ENCODE measurements at regions not wholly inside any gene's neighbourhood (a gene's known extent, or its start where the extent isn't known, plus 50 kb on each side); places are given as distances from the start of the nearest gene placed in this dataset.

DNA sequence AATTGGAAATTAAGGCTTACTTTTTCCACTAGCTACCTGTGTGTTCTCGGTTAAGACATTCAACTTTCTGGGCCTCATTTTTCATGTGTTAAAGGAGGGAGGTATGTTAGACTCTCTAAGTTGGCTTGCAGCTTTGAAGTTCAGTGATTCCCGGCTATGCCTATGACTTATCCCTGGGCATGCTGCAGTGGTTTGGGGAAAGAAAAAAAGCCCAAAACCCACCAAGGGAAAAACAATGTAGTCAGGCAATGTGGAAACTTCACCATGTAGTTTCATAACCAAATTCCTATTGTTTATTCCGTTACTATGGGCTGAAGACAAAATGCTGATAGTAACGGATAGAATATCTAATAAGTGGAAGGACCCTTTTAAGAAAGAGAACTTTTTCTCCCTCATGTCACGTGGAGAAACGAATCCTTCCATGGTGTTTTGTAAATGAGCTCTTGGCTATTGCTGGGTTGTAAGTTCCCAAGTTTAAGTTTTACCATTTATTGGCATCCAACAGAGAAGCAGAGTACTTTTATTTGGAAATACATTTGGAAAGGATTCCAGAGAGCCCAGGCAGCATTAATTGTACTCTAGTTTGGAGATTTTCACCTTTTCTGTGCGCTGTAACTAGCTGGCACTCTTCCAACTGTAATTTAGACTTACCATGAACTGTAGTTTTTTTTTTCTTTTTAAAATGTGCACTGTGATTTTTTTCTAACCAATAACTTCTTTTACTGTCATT lies 84.9 kb upstream of the MPDZ start:
- TF ChIP-seq, protein P1, sequence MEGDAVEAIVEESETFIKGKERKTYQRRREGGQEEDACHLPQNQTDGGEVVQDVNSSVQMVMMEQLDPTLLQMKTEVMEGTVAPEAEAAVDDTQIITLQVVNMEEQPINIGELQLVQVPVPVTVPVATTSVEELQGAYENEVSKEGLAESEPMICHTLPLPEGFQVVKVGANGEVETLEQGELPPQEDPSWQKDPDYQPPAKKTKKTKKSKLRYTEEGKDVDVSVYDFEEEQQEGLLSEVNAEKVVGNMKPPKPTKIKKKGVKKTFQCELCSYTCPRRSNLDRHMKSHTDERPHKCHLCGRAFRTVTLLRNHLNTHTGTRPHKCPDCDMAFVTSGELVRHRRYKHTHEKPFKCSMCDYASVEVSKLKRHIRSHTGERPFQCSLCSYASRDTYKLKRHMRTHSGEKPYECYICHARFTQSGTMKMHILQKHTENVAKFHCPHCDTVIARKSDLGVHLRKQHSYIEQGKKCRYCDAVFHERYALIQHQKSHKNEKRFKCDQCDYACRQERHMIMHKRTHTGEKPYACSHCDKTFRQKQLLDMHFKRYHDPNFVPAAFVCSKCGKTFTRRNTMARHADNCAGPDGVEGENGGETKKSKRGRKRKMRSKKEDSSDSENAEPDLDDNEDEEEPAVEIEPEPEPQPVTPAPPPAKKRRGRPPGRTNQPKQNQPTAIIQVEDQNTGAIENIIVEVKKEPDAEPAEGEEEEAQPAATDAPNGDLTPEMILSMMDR (IDR thresholded peaks at IDR 0.05), result no peak
- TF ChIP-seq POLR2A (IDR thresholded peaks at IDR 0.05) (no peak), POLR2AphosphoS5 (IDR thresholded peaks at IDR 0.05) (no peak)

Data from sigmoid colon (tissue), 4 donors.